ENCODE measurements at regions not wholly inside any gene's neighbourhood (a gene's known extent, or its start where the extent isn't known, plus 50 kb on each side); places are given as distances from the start of the nearest gene placed in this dataset.

DNA sequence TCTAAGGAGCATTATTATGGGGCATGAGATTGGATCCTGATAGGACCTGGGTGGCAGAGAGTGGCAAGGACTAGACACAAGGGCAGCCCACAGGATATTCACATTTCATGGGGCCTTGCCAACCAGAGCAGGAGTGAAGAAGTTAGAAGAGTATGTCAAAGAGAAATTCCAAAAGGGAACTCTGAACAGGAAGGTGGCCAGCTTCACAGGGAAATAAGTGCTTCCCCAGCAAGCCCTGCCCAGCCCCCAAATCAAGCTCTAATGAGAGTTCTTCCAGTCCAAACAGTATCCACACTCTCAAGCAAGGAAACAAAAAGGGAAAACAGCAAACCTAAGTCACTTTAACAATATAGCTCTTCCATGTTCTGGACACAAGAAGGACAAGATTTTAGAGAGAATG, 130.2 kb upstream of the COL8A1 start:
- no peak for TF ChIP-seq CTCF (conservative IDR thresholded peaks at IDR 0.05; ENCODE audit: low read depth, low read length)
- TF ChIP-seq EZH2 (IDR thresholded peaks at IDR 0.05; ENCODE audit: borderline replicate concordance, low read depth, low read length, poor library complexity, severe bottlenecking) = no peak
